ENCODE measurements at regions not wholly inside any gene's neighbourhood (a gene's known extent, or its start where the extent isn't known, plus 50 kb on each side); places are given as distances from the start of the nearest gene placed in this dataset.
"Not testable (repeated sequence)": the region's sequence is repeated elsewhere in the genome, so short reads cannot be mapped to it uniquely, and the experiment has no call there.

GRCh38 chr4:4057226-4057625 is 169.5 kb downstream of the OTOP1 start:
- not testable (repeated sequence) for TF ChIP-seq CTCF (conservative IDR thresholded peaks at IDR 0.05; ENCODE audit: low read length); EZH2phosphoT487 (IDR thresholded peaks at IDR 0.05; ENCODE audit: borderline replicate concordance, low read depth, low read length)

All from OCI-LY7 (cell line).